ENCODE measurements at regions not wholly inside any gene's neighbourhood (a gene's known extent, or its start where the extent isn't known, plus 50 kb on each side); places are given as distances from the start of the nearest gene placed in this dataset.

- Histone ChIP-seq H3K9ac (no peak overlapping the region), H3K4me1 (no peaks in the 10 kb centered on the region), H4K20me1 (ENCODE audit: low read depth) (no peaks in the 10 kb centered on the region), H3K27ac (no peak overlapping the region), H3F3A (ENCODE audit: low read depth) (no peaks in the 10 kb centered on the region), H3K4me3 (no peak overlapping the region), H2AFZ (replicated peaks) (no peak overlapping the region), H3K4me2 (no peak overlapping the region), H3K27me3 (no peaks in the 10 kb centered on the region), H3K79me2 (ENCODE audit: low read depth) (no peaks in the 10 kb centered on the region), H3K9me3 (ENCODE audit: low read depth) (no peaks in the 10 kb centered on the region), H3K36me3 (no peaks in the 10 kb centered on the region)
- peak overlapping the region; percentile 53 for H3K27ac Mint-ChIP-seq
- no peak for DNase-seq (ENCODE audit: low spot score)
- TF ChIP-seq CTCF (IDR thresholded peaks at IDR 0.05) (no peak), EZH2phosphoT487 (IDR thresholded peaks at IDR 0.05) (no peak), EZH2 (IDR thresholded peaks at IDR 0.05) (no peak)
- H3K36me3 Mint-ChIP-seq = no peaks in the 10 kb centered on the region
- no peak overlapping the region for H3K4me3 Mint-ChIP-seq
- H3K27me3 Mint-ChIP-seq (ENCODE audit: insufficient read depth, low read depth) = peaks cover 14% of the 10 kb centered on the region
- H3K9me3 Mint-ChIP-seq = peaks cover 5% of the 10 kb centered on the region
- H3K4me1 Mint-ChIP-seq = peaks cover 25% of the 10 kb centered on the region
Observed at GRCh38 chr1:5651027-5651410, 341.2 kb downstream of the NPHP4 start.

DNA sequence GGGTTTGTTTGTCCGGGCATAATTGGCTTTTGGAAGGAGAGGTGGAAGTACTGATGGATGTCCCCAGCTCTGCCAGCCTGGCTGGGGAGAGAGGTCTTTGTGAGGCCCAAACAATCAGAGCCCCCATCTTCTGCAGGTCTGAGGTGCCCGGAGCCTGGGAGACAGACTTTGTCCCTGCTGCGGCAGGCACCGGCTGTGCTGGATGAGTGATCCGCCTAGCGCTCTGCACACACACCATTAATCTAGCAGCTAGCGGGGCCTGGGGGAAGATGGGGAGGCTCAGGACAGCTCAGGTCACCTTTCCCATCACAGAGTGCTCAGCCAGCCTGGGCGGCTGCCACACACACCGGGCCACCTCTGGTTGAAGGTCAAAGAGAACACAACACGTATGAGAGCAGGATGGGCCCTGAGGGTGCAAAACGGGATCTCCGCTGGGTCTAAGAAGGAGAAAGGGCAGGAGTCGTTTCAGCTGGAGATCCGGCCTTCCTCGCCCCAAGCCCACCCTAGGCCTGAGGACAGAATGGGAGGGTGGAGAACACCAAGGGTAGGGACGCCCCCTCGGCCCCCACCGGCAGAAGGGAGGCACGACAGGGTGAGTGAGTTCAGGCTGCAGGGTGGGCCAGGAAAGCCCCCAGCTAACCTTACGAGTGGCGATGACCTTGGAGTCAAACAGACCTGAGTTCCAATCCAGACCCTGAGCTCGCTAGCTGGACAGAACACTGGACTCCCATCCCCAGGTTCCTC lies 341.8 kb downstream of the NPHP4 start:
- Histone ChIP-seq H2AFZ (replicated peaks) (no peak overlapping the region), H3K4me1 (no peaks in the 10 kb centered on the region), H3K36me3 (no peaks in the 10 kb centered on the region), H3F3A (ENCODE audit: low read depth) (no peaks in the 10 kb centered on the region), H4K20me1 (ENCODE audit: low read depth) (no peaks in the 10 kb centered on the region), H3K79me2 (ENCODE audit: low read depth) (no peaks in the 10 kb centered on the region), H3K27ac (no peak overlapping the region), H3K9ac (no peak overlapping the region), H3K9me3 (ENCODE audit: low read depth) (no peaks in the 10 kb centered on the region), H3K4me2 (no peak overlapping the region), H3K27me3 (no peaks in the 10 kb centered on the region), H3K4me3 (no peak overlapping the region)
- Mint-ChIP-seq H3K9me3 (peaks cover 5% of the 10 kb centered on the region), H3K4me1 (peaks cover 25% of the 10 kb centered on the region), H3K27me3 (ENCODE audit: insufficient read depth, low read depth) (peaks cover 11% of the 10 kb centered on the region), H3K4me3 (no peak overlapping the region), H3K27ac (no peak overlapping the region), H3K36me3 (no peaks in the 10 kb centered on the region)
- DNase-seq (ENCODE audit: low spot score) = no peak
- TF ChIP-seq EZH2phosphoT487 (IDR thresholded peaks at IDR 0.05) (no peak), CTCF (IDR thresholded peaks at IDR 0.05) (no peak), EZH2 (IDR thresholded peaks at IDR 0.05) (no peak)

DNA sequence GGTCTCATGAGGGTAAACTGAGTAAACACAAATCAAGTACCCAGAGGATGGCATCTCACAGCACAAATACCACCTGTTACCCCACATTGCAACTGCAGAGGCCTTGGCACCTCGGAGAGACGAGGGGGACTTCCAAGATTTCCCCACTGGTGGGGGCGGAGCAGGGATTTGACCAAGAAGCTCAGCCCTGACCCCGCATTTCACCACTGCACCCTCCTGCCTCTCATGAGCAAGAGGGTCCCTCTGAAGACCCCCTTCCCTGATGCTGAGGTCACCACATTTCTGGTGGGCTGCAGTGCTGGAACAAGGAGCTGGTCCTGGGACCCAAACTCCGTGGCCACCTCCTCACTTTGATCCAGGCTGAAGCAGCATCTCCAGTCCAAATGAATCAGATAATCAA lies 342.4 kb downstream of the NPHP4 start:
- no peaks in the 10 kb centered on the region for H3F3A ChIP-seq (ENCODE audit: low read depth)
- no peak for DNase-seq (ENCODE audit: low spot score)
- Mint-ChIP-seq H3K27me3 (ENCODE audit: insufficient read depth, low read depth) (peaks cover 11% of the 10 kb centered on the region), H3K4me1 (peaks cover 25% of the 10 kb centered on the region), H3K9me3 (peaks cover 5% of the 10 kb centered on the region), H3K27ac (no peak overlapping the region), H3K36me3 (no peaks in the 10 kb centered on the region), H3K4me3 (no peak overlapping the region)
- H3K4me2 ChIP-seq = no peak overlapping the region
- no peak overlapping the region for H2AFZ ChIP-seq (replicated peaks)
- H3K4me1 ChIP-seq = no peaks in the 10 kb centered on the region
- H3K9ac ChIP-seq = no peak overlapping the region
- H3K9me3 ChIP-seq (ENCODE audit: low read depth) = no peaks in the 10 kb centered on the region
- H3K79me2 ChIP-seq (ENCODE audit: low read depth) = no peaks in the 10 kb centered on the region
- no peaks in the 10 kb centered on the region for H4K20me1 ChIP-seq (ENCODE audit: low read depth)
- H3K36me3 ChIP-seq = no peaks in the 10 kb centered on the region
- no peak overlapping the region for H3K27ac ChIP-seq
- TF ChIP-seq EZH2phosphoT487 (IDR thresholded peaks at IDR 0.05) = no peak
- TF ChIP-seq EZH2 (IDR thresholded peaks at IDR 0.05) = no peak
- no peak for TF ChIP-seq CTCF (IDR thresholded peaks at IDR 0.05)
- H3K27me3 ChIP-seq = no peaks in the 10 kb centered on the region
- H3K4me3 ChIP-seq = no peak overlapping the region

Data from neural progenitor cell (in vitro differentiated cells).